Sigmoid colon (tissue), 4 donors: ENCODE measurements at regions not wholly inside any gene's neighbourhood (a gene's known extent, or its start where the extent isn't known, plus 50 kb on each side); places are given as distances from the start of the nearest gene placed in this dataset.

ENCODE experiments used
- CTCF ChIP-seq, 4 experiments: fragments of 450-650 bp in 3 of 4; fragments of 200-600 bp in 1 of 4; IDR thresholded peaks; one replicate each; pipeline ENCODE4 v1.5.1; 2016 to 2019; ENCODE audit warnings: antibody characterized with exemption in 4 of 4, mild to moderate bottlenecking in 3 of 4, moderate library complexity in 2 of 4
- EP300 ChIP-seq, 4 donors: sonication (generic); formaldehyde crosslinking; IDR thresholded peaks; one replicate each; pipeline ENCODE4 v1.6.1; 2017; ENCODE audit warnings: antibody characterized with exemption in 4 of 4
- POLR2A ChIP-seq, 2 donors: fragments of 450-650 bp; IDR thresholded peaks; one replicate each; pipeline ENCODE4 v1.6.1; 2016; ENCODE audit warnings: antibody characterized with exemption in 2 of 2, mild to moderate bottlenecking in 2 of 2, moderate library complexity in 2 of 2
- POLR2AphosphoS5 ChIP-seq, 4 donors: sonication (generic); formaldehyde crosslinking; IDR thresholded peaks; one replicate each; pipeline ENCODE4 v1.6.1; 2017; ENCODE audit warnings: antibody characterized with exemption in 4 of 4

GRCh38 chr11:32039149-32039548 lies 51.7 kb upstream of the RCN1 start:
- TF ChIP-seq CTCF (IDR thresholded peaks at IDR 0.05) (no peak), POLR2A (IDR thresholded peaks at IDR 0.05) (no peak), EP300 (IDR thresholded peaks at IDR 0.05) (no peak), POLR2AphosphoS5 (IDR thresholded peaks at IDR 0.05) (no peak)
